Activated B cell treated with CpG ODN at 0.5 μM for 24 hours (primary cell): ENCODE measurements at regions not wholly inside any gene's neighbourhood (a gene's known extent, or its start where the extent isn't known, plus 50 kb on each side); places are given as distances from the start of the nearest gene placed in this dataset.
"Not testable (repeated sequence)": the region's sequence is repeated elsewhere in the genome, so short reads cannot be mapped to it uniquely, and the experiment has no call there.

Experiments
- ATAC-seq: fragments of 200-7000 bp; cut with Tn5 transposase; one replicate; pipeline ENCODE4 v1.10.0; 2021; ENCODE audit warnings: low read depth, mild to moderate bottlenecking, moderate library complexity
- CTCF ChIA-PET: fragments of 350-600 bp; sonication (Branson Sonifier 250); formaldehyde crosslinking; loops from one replicate; lab custom pipeline; 2021; ENCODE audit warnings: antibody characterized with exemption; lab: Charles Lee
- POLR2A ChIA-PET: fragments of 350-600 bp; sonication (Branson Sonifier 250); formaldehyde crosslinking; loops from one replicate; lab custom pipeline; 2021; ENCODE audit warnings: antibody characterized with exemption; lab: Charles Lee
- DNase-seq: peaks from one replicate; pipeline ENCODE4 v3.0.0; 2022
- H3K27ac Mint-ChIP-seq: one replicate; pipeline ENCODE4 v1.8.0; 2020; ENCODE audit warnings: mixed read lengths
- H3K27me3 Mint-ChIP-seq: one replicate; pipeline ENCODE4 v1.8.0; 2021; ENCODE audit warnings: mixed read lengths
- H3K36me3 Mint-ChIP-seq: one replicate; pipeline ENCODE4 v1.8.0; 2021; ENCODE audit warnings: low read depth, mixed read lengths
- H3K4me1 Mint-ChIP-seq: one replicate; pipeline ENCODE4 v1.8.0; 2021; ENCODE audit warnings: mixed read lengths
- H3K4me3 Mint-ChIP-seq: one replicate; pipeline ENCODE4 v1.8.0; 2020; ENCODE audit warnings: mild to moderate bottlenecking, mixed read lengths
- H3K9me3 Mint-ChIP-seq: one replicate; pipeline ENCODE4 v1.8.0; 2020; ENCODE audit warnings: mixed read lengths
- intact Hi-C: fragments of 100-400 bp; cut with micrococcal nuclease; formaldehyde crosslinking; loops from one replicate; pipeline ENCODE4 v1.15.1; 2024
- TF ChIP-seq, protein P1 (sequence below): fragments of 200-600 bp; IDR thresholded peaks from one replicate; pipeline ENCODE4 v1.8.0; 2022; ENCODE audit warnings: antibody characterized with exemption, mild to moderate bottlenecking

DNA sequence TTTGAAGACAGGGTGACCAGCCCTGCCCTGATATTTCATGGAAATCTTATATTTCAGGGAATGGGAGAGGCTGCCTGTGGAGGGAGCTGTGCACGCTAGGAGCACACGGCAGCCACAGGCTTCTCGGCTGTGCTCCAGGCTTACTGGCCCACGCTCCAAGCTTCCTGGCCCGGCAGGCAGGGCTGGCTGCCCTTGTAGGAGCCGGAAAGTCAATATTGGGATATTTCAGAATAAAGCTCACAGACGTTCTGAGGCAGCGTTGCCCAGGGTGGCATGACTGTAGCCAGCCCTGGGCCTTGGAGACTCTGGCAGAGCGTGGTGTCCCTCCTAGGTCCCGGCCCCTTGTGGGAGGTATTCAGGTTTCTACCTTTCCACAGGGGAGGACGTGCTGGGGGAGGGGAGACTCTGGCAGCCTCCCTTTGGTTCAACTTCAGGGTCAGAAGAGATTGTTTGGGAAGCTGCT lies 95.6 kb downstream of the NPIPB11 start:
- no peak overlapping the region for H3K27ac Mint-ChIP-seq
- intact Hi-C loops, result no loop called here
- no peaks in the 10 kb centered on the region for H3K27me3 Mint-ChIP-seq
- H3K4me1 Mint-ChIP-seq, result peaks cover 7% of the 10 kb centered on the region
- TF ChIP-seq, protein P1, sequence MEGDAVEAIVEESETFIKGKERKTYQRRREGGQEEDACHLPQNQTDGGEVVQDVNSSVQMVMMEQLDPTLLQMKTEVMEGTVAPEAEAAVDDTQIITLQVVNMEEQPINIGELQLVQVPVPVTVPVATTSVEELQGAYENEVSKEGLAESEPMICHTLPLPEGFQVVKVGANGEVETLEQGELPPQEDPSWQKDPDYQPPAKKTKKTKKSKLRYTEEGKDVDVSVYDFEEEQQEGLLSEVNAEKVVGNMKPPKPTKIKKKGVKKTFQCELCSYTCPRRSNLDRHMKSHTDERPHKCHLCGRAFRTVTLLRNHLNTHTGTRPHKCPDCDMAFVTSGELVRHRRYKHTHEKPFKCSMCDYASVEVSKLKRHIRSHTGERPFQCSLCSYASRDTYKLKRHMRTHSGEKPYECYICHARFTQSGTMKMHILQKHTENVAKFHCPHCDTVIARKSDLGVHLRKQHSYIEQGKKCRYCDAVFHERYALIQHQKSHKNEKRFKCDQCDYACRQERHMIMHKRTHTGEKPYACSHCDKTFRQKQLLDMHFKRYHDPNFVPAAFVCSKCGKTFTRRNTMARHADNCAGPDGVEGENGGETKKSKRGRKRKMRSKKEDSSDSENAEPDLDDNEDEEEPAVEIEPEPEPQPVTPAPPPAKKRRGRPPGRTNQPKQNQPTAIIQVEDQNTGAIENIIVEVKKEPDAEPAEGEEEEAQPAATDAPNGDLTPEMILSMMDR, result no peak
- ATAC-seq (no peak), DNase-seq (no peak)
- CTCF ChIA-PET, result no interaction called here
- no peaks in the 10 kb centered on the region for H3K36me3 Mint-ChIP-seq
- no peaks in the 10 kb centered on the region for H3K9me3 Mint-ChIP-seq
- H3K4me3 Mint-ChIP-seq, result no peak overlapping the region
- POLR2A ChIA-PET, result no interaction called here

DNA sequence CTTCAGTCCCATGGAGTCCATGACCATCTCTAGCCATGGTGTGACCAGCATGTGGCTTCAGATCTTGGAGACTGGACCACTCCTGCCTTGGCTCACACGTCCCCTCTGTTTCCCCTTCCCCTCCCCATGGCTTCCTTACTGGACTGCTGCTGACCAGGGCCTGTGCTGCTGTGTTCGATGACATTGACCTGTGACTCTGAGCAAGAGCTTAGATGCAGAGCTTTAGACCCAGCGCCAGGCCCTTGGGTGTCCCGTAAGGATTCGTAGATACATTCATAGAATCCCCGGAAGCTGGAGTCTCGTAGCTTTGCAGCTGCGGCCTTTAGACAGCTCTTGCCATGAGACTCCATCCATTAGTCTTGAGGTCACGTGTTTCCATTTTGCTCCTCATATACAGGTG lies 96.3 kb downstream of the NPIPB11 start:
- POLR2A ChIA-PET, result interaction anchor here (0.6 kb wide), 1 partner anchor 23 kb away, joined by 3 read pairs; no protein-coding TSS in a partner anchor
- H3K36me3 Mint-ChIP-seq, H3K9me3 Mint-ChIP-seq, H3K27ac Mint-ChIP-seq, ATAC-seq, intact Hi-C loops, DNase-seq, H3K27me3 Mint-ChIP-seq, CTCF ChIA-PET, H3K4me3 Mint-ChIP-seq, H3K4me1 Mint-ChIP-seq: not testable (repeated sequence)

DNA sequence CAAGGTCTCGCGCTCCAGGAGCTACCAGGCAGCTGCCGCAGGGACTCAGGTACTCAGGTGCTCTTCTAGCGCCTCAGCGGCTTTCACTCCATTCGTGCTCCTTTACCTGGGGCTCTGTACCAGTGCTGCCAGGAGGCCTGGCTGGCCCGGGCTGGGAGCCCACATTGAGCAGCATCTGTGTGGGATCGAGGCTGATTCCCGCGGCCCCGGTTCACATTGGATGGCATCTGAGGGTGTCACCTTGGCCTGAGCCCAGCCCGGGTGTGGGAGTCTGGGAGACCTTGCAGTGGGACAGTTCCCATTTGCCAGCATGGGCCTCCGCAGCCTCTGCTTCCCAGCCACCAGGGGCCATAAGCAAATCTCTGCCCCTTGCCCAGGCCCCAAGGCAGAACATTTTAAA lies 96.9 kb downstream of the NPIPB11 start:
- intact Hi-C loops, H3K9me3 Mint-ChIP-seq, CTCF ChIA-PET, ATAC-seq, H3K27ac Mint-ChIP-seq, POLR2A ChIA-PET, H3K36me3 Mint-ChIP-seq, H3K27me3 Mint-ChIP-seq, DNase-seq, H3K4me3 Mint-ChIP-seq, H3K4me1 Mint-ChIP-seq: not testable (repeated sequence)

DNA sequence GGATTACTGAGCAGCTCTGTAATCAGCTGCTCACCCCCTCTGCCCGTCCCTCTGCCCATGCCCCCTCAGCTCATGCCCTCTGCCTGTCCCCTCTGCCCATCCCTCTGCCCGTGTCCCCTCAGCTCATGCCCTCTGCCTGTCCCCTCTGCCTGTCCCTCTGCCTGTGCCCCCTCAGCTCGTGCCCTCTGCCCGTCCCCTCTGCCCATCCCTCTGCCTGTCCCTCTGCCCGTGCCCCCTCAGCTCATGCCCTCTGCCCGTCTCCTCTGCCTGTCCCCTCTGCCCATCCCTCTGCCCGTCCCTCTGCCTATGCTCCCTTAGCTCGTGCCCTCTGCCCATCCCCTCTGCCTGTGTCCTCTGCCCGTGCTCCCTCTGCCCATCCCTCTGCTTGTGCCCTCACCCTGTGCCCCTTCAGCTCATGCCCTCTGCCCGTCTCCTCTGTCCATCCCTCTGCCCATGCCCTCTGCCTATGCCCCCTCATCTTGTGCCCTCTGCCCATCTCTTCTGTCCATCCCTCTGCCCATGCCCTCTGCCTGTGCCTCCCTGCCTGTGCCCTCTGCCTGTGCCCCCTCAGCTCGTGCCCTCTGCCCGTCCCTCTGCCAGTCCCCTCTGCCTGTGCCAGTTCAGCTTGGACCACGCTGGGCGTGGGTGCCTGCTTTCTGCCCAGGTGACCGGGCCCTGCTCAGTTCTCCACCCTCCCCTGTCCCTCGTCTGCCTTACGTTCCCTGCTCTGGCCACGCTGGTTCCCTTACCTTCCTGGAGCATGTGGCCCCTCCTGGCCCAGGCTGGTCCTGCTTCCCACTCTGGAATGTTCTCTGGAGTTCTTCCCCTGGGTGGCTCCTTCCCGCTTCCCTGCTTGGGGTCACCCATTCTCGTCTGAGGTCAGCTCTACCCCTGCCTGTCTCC lies 97.6 kb downstream of the NPIPB11 start:
- DNase-seq (no peak), ATAC-seq (no peak)
- TF ChIP-seq, protein P1, result no peak
- H3K9me3 Mint-ChIP-seq, result no peaks in the 10 kb centered on the region
- intact Hi-C loops, result no loop called here
- H3K36me3 Mint-ChIP-seq, result no peaks in the 10 kb centered on the region
- CTCF ChIA-PET, result no interaction called here
- H3K27me3 Mint-ChIP-seq, result no peaks in the 10 kb centered on the region
- no peak overlapping the region for H3K4me3 Mint-ChIP-seq
- POLR2A ChIA-PET, result no interaction called here
- no peak overlapping the region for H3K27ac Mint-ChIP-seq
- no peaks in the 10 kb centered on the region for H3K4me1 Mint-ChIP-seq

DNA sequence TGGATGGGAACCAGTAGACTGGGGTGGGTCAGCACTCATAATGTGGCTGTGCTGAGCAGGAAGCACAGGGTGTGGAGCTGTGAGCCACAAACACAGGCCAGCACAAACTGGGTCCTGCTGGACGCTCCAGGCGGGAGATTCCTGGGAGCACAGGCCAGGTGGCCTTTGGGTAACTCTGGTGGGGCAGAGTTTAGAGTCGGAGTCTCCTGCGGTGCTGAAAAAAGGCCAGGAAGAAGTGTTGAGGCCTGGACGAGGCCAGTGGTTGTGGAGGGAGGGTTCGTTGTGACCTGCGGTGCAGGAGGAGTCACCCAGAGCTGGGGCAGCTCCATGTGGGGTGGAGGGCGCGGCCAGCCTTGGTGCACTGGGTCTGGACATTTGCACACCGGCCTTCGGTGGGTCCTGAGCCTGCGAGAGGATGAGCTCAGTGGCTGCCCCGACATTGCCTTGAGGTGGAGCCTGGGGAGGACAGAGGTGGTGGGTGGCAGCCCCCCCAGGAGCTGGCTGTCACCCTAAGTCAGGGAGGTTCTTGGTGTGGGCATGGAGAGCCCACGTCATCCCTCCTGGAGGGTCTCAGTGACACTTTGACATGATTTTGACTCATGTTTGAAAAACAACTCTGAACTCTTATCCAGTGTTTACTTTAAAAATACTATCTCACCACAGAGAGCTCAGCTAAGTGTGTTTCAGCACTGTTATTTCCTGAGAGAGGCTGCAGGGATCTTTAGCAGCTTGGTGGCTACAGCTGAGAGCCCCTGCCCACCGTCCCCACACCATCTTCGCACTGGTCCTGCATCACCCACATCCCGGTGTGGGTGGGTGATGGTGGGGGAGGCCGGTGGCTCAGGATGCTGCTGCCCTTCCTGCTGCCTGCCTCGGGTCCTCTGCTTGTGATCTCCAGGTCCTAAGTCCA lies 98.7 kb downstream of the NPIPB11 start:
- Mint-ChIP-seq H3K4me3 (no peak overlapping the region), H3K36me3 (no peaks in the 10 kb centered on the region), H3K27ac (no peak overlapping the region), H3K27me3 (no peaks in the 10 kb centered on the region), H3K9me3 (no peaks in the 10 kb centered on the region), H3K4me1 (no peaks in the 10 kb centered on the region)
- TF ChIP-seq, protein P1, result no peak
- ChIA-PET POLR2A (interaction anchor here (0.5 kb wide), 1 partner anchor 292 kb away, joined by 19 read pairs; no protein-coding TSS in a partner anchor), CTCF (no interaction called here)
- DNase-seq (no peak), ATAC-seq (no peak)
- intact Hi-C loops, result no loop called here
